Gastrocnemius medialis (tissue), 4 donors: ENCODE measurements at regions not wholly inside any gene's neighbourhood (a gene's known extent, or its start where the extent isn't known, plus 50 kb on each side); places are given as distances from the start of the nearest gene placed in this dataset.

Experiments
- POLR2A ChIP-seq, 2 donors: fragments of 450-650 bp; IDR thresholded peaks; one replicate each; pipeline ENCODE4 v1.6.1; 2017; ENCODE audit warnings: antibody characterized with exemption in 2 of 2, mild to moderate bottlenecking in 2 of 2, moderate library complexity in 2 of 2
- TF ChIP-seq, protein P1 (sequence below), 5 experiments: fragments of 450-650 bp in 3 of 5; fragments of 200-600 bp in 2 of 5; sonication (generic) in 2 of 5; IDR thresholded peaks in 4 of 5; conservative IDR thresholded peaks in 1 of 5; 1 replicate in 4 of 5; 2 replicates in 1 of 5; pipeline ENCODE4 v1.5.1; 2016 to 2019; ENCODE audit warnings: antibody characterized with exemption in 5 of 5, mild to moderate bottlenecking in 3 of 5, moderate library complexity in 3 of 5

DNA sequence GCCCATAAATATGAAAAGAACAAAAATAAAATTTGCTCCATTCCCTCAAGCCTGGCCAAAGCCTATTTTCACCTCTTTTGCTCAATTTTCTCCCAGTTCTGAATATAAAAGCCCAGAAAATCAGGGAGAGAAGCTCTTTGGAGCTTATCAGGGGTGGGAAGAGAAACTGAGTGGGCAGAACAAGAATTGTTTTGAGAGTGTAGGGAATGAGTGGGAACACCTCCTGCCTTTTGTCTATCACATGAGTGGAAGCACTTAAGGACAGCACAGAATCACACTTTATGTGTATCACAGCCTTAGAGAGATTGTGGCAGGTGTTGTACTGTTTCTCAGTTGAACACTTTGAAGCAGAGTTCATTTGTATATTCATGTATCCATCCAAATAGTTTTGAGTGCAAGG lies 139.2 kb upstream of the HMHB1 start:
- TF ChIP-seq, protein P1, sequence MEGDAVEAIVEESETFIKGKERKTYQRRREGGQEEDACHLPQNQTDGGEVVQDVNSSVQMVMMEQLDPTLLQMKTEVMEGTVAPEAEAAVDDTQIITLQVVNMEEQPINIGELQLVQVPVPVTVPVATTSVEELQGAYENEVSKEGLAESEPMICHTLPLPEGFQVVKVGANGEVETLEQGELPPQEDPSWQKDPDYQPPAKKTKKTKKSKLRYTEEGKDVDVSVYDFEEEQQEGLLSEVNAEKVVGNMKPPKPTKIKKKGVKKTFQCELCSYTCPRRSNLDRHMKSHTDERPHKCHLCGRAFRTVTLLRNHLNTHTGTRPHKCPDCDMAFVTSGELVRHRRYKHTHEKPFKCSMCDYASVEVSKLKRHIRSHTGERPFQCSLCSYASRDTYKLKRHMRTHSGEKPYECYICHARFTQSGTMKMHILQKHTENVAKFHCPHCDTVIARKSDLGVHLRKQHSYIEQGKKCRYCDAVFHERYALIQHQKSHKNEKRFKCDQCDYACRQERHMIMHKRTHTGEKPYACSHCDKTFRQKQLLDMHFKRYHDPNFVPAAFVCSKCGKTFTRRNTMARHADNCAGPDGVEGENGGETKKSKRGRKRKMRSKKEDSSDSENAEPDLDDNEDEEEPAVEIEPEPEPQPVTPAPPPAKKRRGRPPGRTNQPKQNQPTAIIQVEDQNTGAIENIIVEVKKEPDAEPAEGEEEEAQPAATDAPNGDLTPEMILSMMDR (IDR thresholded peaks at IDR 0.05 in 4 of 5, conservative IDR thresholded peaks at IDR 0.05 in 1 of 5), result no peak
- no peak for TF ChIP-seq POLR2A (IDR thresholded peaks at IDR 0.05)
